HCT116 (cell line): ENCODE measurements at regions not wholly inside any gene's neighbourhood (a gene's known extent, or its start where the extent isn't known, plus 50 kb on each side); places are given as distances from the start of the nearest gene placed in this dataset.
A peak's percentile ranks its signal among the peaks of the same experiment; 100 is the strongest.

Experiments
- ATAC-seq: fragments of 200-7000 bp; cut with Tn5 transposase; 2 replicates; pipeline ENCODE4 v1.9.1; 2020; ENCODE audit warnings: mild to moderate bottlenecking, moderate library complexity
- BruUV-seq: library from RNA; stranded (reverse); fragments of 400-500 nt; replicated peaks from 2 replicates; lab custom pipeline; 2021; lab: Mats Ljungman, UMichigan
- CTCF ChIA-PET: fragments of 300-600 bp; sonication (Branson Sonifier 250); formaldehyde crosslinking; loops from one replicate; lab custom pipeline; 2021; ENCODE audit warnings: antibody characterized with exemption; lab: Charles Lee
- POLR2A ChIA-PET: fragments of 300-600, 350-600 bp; sonication (Branson Sonifier 250); formaldehyde crosslinking; loops from one replicate; lab custom pipeline; 2021; ENCODE audit warnings: antibody characterized with exemption; lab: Charles Lee
- RAD21 ChIA-PET, 2 experiments: fragments of 300-600 bp; sonication (Branson Sonifier 250); formaldehyde crosslinking; loops; one replicate each; lab custom pipeline; 2023; ENCODE audit warnings: low total read pairs in 2 of 2; ENCODE audit not compliant: uncharacterized antibody in 2 of 2, unreplicated experiment in 2 of 2, low non-redundant PET in 1 of 2; lab: Charles Lee
- DNase-seq: peaks from one replicate; pipeline ENCODE4 v3.0.0-alpha.2; 2010; ENCODE audit warnings: low read depth, low spot score
- H2AFZ ChIP-seq: fragments of 200-600 bp; shearing (Covaris generic), sonication (generic); 2 replicates; pipeline ENCODE4 v1.6.1; 2017; ENCODE audit warnings: low read depth, mixed run types, mixed read lengths, antibody characterized with exemption, low read length; ENCODE audit not compliant: poor library complexity, severe bottlenecking
- H3K27ac ChIP-seq: 2 replicates; pipeline ENCODE4 v1.5.1; 2012; ENCODE audit warnings: low read depth, low read length
- H3K27me3 ChIP-seq: fragments of 200-600 bp; sonication (generic); 2 replicates; pipeline ENCODE4 v1.6.1; 2016; ENCODE audit warnings: mixed run types, low read length, mixed read lengths; ENCODE audit not compliant: insufficient read depth
- H3K36me3 ChIP-seq, 2 experiments: fragments of 200-500 bp in 1 of 2; fragments of 200-600 bp in 1 of 2; sonication (Bioruptor generic) in 1 of 2; sonication (generic) in 1 of 2; 2 replicates each; pipeline versions ENCODE4 v1.5.1 to v1.6.1; 2014 to 2016; ENCODE audit warnings: low read length in 2 of 2, inconsistent platforms in 1 of 2, mixed read lengths in 1 of 2, mixed run types in 1 of 2; ENCODE audit not compliant: insufficient read depth in 2 of 2, control insufficient read depth in 1 of 2
- H3K4me1 ChIP-seq, 2 experiments: fragments of 200-600 bp in 1 of 2; sonication (generic) in 1 of 2; 2 replicates each; pipeline versions ENCODE4 v1.5.1 to v1.6.1; 2012 to 2017; ENCODE audit warnings: low read length in 2 of 2, inconsistent platforms in 1 of 2, mild to moderate bottlenecking in 1 of 2, mixed read lengths in 1 of 2, mixed run types in 1 of 2, moderate library complexity in 1 of 2; ENCODE audit not compliant: insufficient read depth in 2 of 2, control insufficient read depth in 1 of 2
- H3K4me2 ChIP-seq: fragments of 200-600 bp; sonication (generic); 2 replicates; pipeline ENCODE4 v1.6.1; 2017; ENCODE audit warnings: mixed run types, low read length, mixed read lengths
- H3K4me3 ChIP-seq, 2 experiments: fragments of 200-600 bp in 1 of 2; sonication (generic) in 1 of 2; replicated peaks in 1 of 2; 2 replicates each; pipeline ENCODE4 v1.5.1; 2011 to 2016; ENCODE audit warnings: low read length in 2 of 2, control low read depth in 1 of 2, low read depth in 1 of 2, mild to moderate bottlenecking in 1 of 2, mixed read lengths in 1 of 2, mixed run types in 1 of 2
- H3K79me2 ChIP-seq: fragments of 200-600 bp; sonication (generic); 2 replicates; pipeline ENCODE4 v1.6.1; 2017; ENCODE audit warnings: mild to moderate bottlenecking, mixed run types, low read length, moderate library complexity, mixed read lengths; ENCODE audit not compliant: insufficient read depth
- H3K9ac ChIP-seq: fragments of 200-600 bp; sonication (generic); 2 replicates; pipeline ENCODE4 v1.6.1; 2016; ENCODE audit warnings: low read length, mixed read lengths
- H3K9me2 ChIP-seq: fragments of 200-600 bp; sonication (generic), shearing (Covaris generic); 2 replicates; pipeline ENCODE4 v1.6.1; 2017; ENCODE audit warnings: mixed run types, mild to moderate bottlenecking, moderate library complexity; ENCODE audit not compliant: insufficient read depth
- H3K9me3 ChIP-seq, 2 experiments: fragments of 200-500 bp in 1 of 2; fragments of 200-600 bp in 1 of 2; sonication (Bioruptor generic) in 1 of 2; sonication (generic) in 1 of 2; 2 replicates each; pipeline ENCODE4 v1.6.1; 2014 to 2017; ENCODE audit warnings: low read length in 2 of 2, mixed read lengths in 2 of 2, inconsistent platforms in 1 of 2, low read depth in 1 of 2, mild to moderate bottlenecking in 1 of 2, mixed run types in 1 of 2, moderate library complexity in 1 of 2; ENCODE audit not compliant: control insufficient read depth in 1 of 2, insufficient read depth in 1 of 2
- H4K20me1 ChIP-seq: fragments of 200-600 bp; sonication (generic), shearing (Covaris generic); 2 replicates; pipeline ENCODE4 v1.6.1; 2017; ENCODE audit warnings: mixed run types, mild to moderate bottlenecking, moderate library complexity; ENCODE audit not compliant: insufficient read depth
- CBX3 ChIP-seq: IDR thresholded peaks from 2 replicates; pipeline ENCODE4 v1.6.1; 2012; ENCODE audit warnings: low read depth
- CEBPB ChIP-seq: IDR thresholded peaks from 2 replicates; pipeline ENCODE4 v1.6.1; 2012; ENCODE audit warnings: low read depth
- ELF1 ChIP-seq: IDR thresholded peaks from 2 replicates; pipeline ENCODE4 v1.6.1; 2012; ENCODE audit warnings: low read depth, borderline replicate concordance
- EZH2 ChIP-seq: fragments of 200-600 bp; sonication (generic); IDR thresholded peaks from 2 replicates; pipeline ENCODE4 v1.6.1; 2017; ENCODE audit warnings: antibody characterized with exemption, mixed run types
- EZH2phosphoT487 ChIP-seq: fragments of 200-600 bp; IDR thresholded peaks from 2 replicates; pipeline ENCODE4 v1.6.1; 2018; ENCODE audit warnings: antibody characterized with exemption, borderline replicate concordance
- FOSL1 ChIP-seq: IDR thresholded peaks from 2 replicates; pipeline ENCODE4 v1.6.1; 2012; ENCODE audit warnings: low read depth
- JUND ChIP-seq: IDR thresholded peaks from 2 replicates; pipeline ENCODE4 v1.6.1; 2012
- POLR2A ChIP-seq: IDR thresholded peaks from 2 replicates; pipeline ENCODE4 v1.7.0; 2011; ENCODE audit warnings: borderline replicate concordance; ENCODE audit not compliant: insufficient read depth, insufficient read length; ENCODE audit errors: extremely low read depth
- POLR2AphosphoS5 ChIP-seq: IDR thresholded peaks from 2 replicates; pipeline ENCODE4 v1.6.1; 2011; ENCODE audit warnings: mild to moderate bottlenecking, low read depth, low read length, moderate library complexity
- SRF ChIP-seq: IDR thresholded peaks from 2 replicates; pipeline ENCODE4 v1.6.1; 2012; ENCODE audit warnings: low read depth
- ZFX ChIP-seq: fragments of 450-650 bp; IDR thresholded peaks from 2 replicates; pipeline ENCODE4 v1.6.1; 2017
- ZNF274 ChIP-seq: fragments of 200-500 bp; sonication (Bioruptor generic); IDR thresholded peaks from 2 replicates; pipeline ENCODE4 v1.6.1; 2014; ENCODE audit warnings: mild to moderate bottlenecking, low read depth, low read length, inconsistent platforms
- intact Hi-C: fragments of 100-400 bp; cut with micrococcal nuclease; formaldehyde crosslinking; loops from 2 replicates; pipeline ENCODE4 v1.10.0; 2022
- TF ChIP-seq, protein P1 (sequence below): IDR thresholded peaks from 2 replicates; pipeline ENCODE4 v1.6.1; 2012
- TF ChIP-seq, protein P2 (sequence below): IDR thresholded peaks from 2 replicates; pipeline ENCODE4 v1.6.1; 2012
- TF ChIP-seq, protein P3 (sequence below), 3 experiments: fragments of 200-600 bp in 1 of 3; sonication (generic) in 1 of 3; IDR thresholded peaks in 2 of 3; conservative IDR thresholded peaks in 1 of 3; 2 replicates each; pipeline ENCODE4 v1.5.1; 2012 to 2017; ENCODE audit warnings: low read depth in 2 of 3, low read length in 2 of 3, antibody characterized with exemption in 1 of 3, borderline replicate concordance in 1 of 3, control low read depth in 1 of 3, mild to moderate bottlenecking in 1 of 3, mixed read lengths in 1 of 3, mixed run types in 1 of 3, moderate library complexity in 1 of 3; ENCODE audit not compliant: insufficient read depth in 1 of 3

DNA sequence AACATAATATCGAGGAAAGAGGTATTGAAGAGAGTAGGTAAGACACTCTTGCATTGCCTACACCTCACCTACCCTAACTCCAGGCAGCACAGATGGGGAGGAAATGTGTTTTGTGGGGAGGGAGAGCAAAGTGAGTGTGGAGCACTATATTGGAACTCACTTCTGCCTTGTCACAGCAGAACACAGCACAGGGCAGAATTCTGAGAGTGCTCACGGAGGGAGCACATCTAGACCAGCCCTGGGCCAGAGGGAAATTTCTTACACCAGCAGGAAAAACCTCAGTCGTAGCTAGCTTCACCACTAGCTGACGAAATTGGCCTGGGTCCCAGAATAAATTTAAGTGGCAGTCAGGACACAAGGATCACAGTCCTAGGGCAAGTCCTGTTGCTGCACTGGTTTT, 517.3 kb downstream of the TMA16 start:
- ATAC-seq: 0 out of 2 replicates have a peak, but pooled peaks have one; percentile 13
- POLR2A ChIA-PET: no interaction called here
- intact Hi-C loops: loop anchor here (1.0 to 5.0 kb wide), 6 partner anchors 330 to 1515 kb away; no protein-coding TSS in a partner anchor

More for the DNA sequence above, 517.3 kb downstream of the TMA16 start:
- no peak overlapping the region for H2AFZ ChIP-seq
- no peaks in the 10 kb centered on the region for H3K9me2 ChIP-seq
- CTCF ChIA-PET: interaction anchor here (1.0 to 1.6 kb wide), 3 partner anchors 456 to 462 kb away, joined by 3 to 14 read pairs (median 4); no protein-coding TSS in a partner anchor
- DNase-seq: no peak
- no peaks in the 10 kb centered on the region for H3K4me1 ChIP-seq
- H3K27ac ChIP-seq: no peak overlapping the region
- no peaks in the 10 kb centered on the region for H3K36me3 ChIP-seq
- TF ChIP-seq, protein P1, sequence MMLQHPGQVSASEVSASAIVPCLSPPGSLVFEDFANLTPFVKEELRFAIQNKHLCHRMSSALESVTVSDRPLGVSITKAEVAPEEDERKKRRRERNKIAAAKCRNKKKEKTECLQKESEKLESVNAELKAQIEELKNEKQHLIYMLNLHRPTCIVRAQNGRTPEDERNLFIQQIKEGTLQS: no peak
- no peak for TF ChIP-seq EZH2
- TF ChIP-seq JUND: no peak
- no peak for TF ChIP-seq POLR2A
- no peak for TF ChIP-seq ZFX
- TF ChIP-seq, protein P2, sequence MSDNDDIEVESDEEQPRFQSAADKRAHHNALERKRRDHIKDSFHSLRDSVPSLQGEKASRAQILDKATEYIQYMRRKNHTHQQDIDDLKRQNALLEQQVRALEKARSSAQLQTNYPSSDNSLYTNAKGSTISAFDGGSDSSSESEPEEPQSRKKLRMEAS: no peak
- no peak for TF ChIP-seq CEBPB
- no peak for TF ChIP-seq ELF1
- TF ChIP-seq EZH2phosphoT487: no peak
- no peak for TF ChIP-seq CBX3
- no peak for TF ChIP-seq ZNF274
- TF ChIP-seq, protein P3, sequence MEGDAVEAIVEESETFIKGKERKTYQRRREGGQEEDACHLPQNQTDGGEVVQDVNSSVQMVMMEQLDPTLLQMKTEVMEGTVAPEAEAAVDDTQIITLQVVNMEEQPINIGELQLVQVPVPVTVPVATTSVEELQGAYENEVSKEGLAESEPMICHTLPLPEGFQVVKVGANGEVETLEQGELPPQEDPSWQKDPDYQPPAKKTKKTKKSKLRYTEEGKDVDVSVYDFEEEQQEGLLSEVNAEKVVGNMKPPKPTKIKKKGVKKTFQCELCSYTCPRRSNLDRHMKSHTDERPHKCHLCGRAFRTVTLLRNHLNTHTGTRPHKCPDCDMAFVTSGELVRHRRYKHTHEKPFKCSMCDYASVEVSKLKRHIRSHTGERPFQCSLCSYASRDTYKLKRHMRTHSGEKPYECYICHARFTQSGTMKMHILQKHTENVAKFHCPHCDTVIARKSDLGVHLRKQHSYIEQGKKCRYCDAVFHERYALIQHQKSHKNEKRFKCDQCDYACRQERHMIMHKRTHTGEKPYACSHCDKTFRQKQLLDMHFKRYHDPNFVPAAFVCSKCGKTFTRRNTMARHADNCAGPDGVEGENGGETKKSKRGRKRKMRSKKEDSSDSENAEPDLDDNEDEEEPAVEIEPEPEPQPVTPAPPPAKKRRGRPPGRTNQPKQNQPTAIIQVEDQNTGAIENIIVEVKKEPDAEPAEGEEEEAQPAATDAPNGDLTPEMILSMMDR (IDR thresholded peaks at IDR 0.05 in 2 of 3, conservative IDR thresholded peaks at IDR 0.05 in 1 of 3; ENCODE audit: borderline replicate concordance in 1 of 3, insufficient read depth in 1 of 3, low read depth in 2 of 3, low read length in 2 of 3): no peak
- no peak for TF ChIP-seq SRF
- TF ChIP-seq POLR2AphosphoS5: no peak
- no peak for TF ChIP-seq FOSL1
- TF ChIP-seq, all 23 proteins: peak for 0
- H3K4me3 ChIP-seq: no peak overlapping the region
- no peaks in the 10 kb centered on the region for H3K9me3 ChIP-seq
- no peak overlapping the region for H3K9ac ChIP-seq
- RAD21 ChIA-PET: no interaction called here
- no TSS peak for BruUV-seq
- H3K4me2 ChIP-seq: no peak overlapping the region
- no peaks in the 10 kb centered on the region for H3K27me3 ChIP-seq
- H3K79me2 ChIP-seq: no peaks in the 10 kb centered on the region
- H4K20me1 ChIP-seq: no peaks in the 10 kb centered on the region
